ENCODE measurements at regions not wholly inside any gene's neighbourhood (a gene's known extent, or its start where the extent isn't known, plus 50 kb on each side); places are given as distances from the start of the nearest gene placed in this dataset.

DNA sequence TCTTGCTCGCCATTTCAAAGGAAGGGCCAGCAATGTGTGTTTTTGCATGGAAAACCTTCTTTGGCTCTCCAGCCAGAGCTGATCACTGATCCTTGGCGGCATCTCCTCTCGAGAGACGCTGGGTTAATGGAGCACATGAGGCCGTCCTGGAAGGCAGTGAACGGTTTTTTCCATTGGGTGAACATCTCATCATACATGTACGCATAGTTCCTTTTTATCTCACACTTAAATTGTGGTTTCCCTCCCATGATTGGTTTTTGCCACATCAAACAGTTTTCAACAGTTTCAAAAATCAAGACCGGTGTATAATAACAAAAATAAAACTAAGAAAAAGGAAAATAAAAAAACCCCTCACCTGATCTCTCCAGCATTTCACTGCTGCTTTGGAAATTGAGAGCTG, 276.4 kb downstream of the TCF7L2 start:
- Histone ChIP-seq H3K9me3 (no peaks in the 10 kb centered on the region), H3K27me3 (no peaks in the 10 kb centered on the region), H3K4me3 (no peak overlapping the region), H3K4me1 (no peaks in the 10 kb centered on the region), H3K36me3 (no peaks in the 10 kb centered on the region), H3K27ac (no peak overlapping the region)
- TF ChIP-seq POLR2A (IDR thresholded peaks at IDR 0.05), result no peak
- TF ChIP-seq, protein P1, sequence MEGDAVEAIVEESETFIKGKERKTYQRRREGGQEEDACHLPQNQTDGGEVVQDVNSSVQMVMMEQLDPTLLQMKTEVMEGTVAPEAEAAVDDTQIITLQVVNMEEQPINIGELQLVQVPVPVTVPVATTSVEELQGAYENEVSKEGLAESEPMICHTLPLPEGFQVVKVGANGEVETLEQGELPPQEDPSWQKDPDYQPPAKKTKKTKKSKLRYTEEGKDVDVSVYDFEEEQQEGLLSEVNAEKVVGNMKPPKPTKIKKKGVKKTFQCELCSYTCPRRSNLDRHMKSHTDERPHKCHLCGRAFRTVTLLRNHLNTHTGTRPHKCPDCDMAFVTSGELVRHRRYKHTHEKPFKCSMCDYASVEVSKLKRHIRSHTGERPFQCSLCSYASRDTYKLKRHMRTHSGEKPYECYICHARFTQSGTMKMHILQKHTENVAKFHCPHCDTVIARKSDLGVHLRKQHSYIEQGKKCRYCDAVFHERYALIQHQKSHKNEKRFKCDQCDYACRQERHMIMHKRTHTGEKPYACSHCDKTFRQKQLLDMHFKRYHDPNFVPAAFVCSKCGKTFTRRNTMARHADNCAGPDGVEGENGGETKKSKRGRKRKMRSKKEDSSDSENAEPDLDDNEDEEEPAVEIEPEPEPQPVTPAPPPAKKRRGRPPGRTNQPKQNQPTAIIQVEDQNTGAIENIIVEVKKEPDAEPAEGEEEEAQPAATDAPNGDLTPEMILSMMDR (IDR thresholded peaks at IDR 0.05), result no peak
- TF ChIP-seq POLR2AphosphoS5 (IDR thresholded peaks at IDR 0.05), result no peak
- no peak for DNase-seq (ENCODE audit: low spot score in 2 of 2)
- intact Hi-C loops (cut with DNase I; ENCODE audit: low total_unique reads), result no loop called here

DNA sequence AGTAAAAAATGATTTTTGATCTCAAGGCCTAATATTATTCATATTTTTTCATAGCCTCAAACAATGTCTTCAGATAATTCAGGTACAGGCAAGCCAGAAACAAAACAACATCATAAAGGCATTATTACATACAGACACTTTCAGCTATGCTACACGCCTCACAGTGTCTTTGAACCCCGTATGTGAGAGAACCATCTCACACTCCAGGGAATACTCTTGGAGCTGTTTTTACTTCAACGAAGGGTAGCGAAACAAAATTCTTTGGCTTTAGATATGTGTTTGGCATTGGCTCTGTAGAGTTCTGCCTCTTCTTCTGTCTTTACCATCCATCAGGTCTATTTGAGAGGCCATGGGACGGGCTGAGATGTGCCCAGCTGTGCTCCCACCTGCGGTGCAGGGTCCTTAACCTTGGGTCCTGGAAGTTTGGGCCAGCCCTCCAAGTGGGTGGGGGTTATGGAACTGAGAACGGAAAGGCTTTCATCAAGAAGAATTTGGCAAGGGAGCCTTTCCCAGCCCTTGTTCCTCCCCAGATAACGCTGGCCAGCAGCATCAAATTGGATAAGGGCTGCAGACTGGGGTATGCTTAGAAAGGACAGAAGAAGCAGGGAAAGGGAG, 276.9 kb downstream of the TCF7L2 start:
- H3K4me1 ChIP-seq, result no peaks in the 10 kb centered on the region
- intact Hi-C loops (cut with DNase I; ENCODE audit: low total_unique reads), result no loop called here
- no peak overlapping the region for H3K27ac ChIP-seq
- no peak overlapping the region for H3K4me3 ChIP-seq
- no peak for DNase-seq (ENCODE audit: low spot score in 2 of 2)
- H3K9me3 ChIP-seq, result no peaks in the 10 kb centered on the region
- no peaks in the 10 kb centered on the region for H3K27me3 ChIP-seq
- TF ChIP-seq, protein P1 (IDR thresholded peaks at IDR 0.05), result no peak
- TF ChIP-seq POLR2AphosphoS5 (IDR thresholded peaks at IDR 0.05) (no peak), POLR2A (IDR thresholded peaks at IDR 0.05) (no peak)
- no peaks in the 10 kb centered on the region for H3K36me3 ChIP-seq

DNA sequence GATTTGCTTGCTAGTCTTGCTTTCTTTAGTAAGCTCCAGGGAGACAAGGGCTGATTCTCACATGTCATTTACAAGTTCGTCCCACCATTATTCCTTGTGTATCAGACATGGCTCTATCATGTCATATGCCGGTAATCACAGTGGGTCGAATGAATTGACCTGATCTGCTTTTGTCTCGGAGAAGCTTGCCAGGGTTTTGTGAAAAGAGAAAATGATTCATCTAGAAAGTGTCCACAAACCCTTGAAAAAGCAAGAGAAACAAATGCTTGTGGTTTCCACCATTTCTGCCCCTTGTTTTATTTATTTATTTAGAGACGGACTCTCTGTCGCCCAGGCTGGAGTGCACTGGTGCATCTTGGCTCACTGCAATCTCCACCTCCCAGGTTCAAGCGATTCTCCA, 278.5 kb downstream of the TCF7L2 start:
- DNase-seq (ENCODE audit: low spot score in 2 of 2), result no peak
- H3K27me3 ChIP-seq, result no peaks in the 10 kb centered on the region
- intact Hi-C loops (cut with DNase I; ENCODE audit: low total_unique reads), result no loop called here
- TF ChIP-seq, protein P1 (IDR thresholded peaks at IDR 0.05), result no peak
- TF ChIP-seq POLR2AphosphoS5 (IDR thresholded peaks at IDR 0.05) (no peak), POLR2A (IDR thresholded peaks at IDR 0.05) (no peak)
- H3K4me1 ChIP-seq, result no peaks in the 10 kb centered on the region
- H3K36me3 ChIP-seq, result no peaks in the 10 kb centered on the region
- no peak overlapping the region for H3K27ac ChIP-seq
- no peak overlapping the region for H3K4me3 ChIP-seq
- no peaks in the 10 kb centered on the region for H3K9me3 ChIP-seq

DNA sequence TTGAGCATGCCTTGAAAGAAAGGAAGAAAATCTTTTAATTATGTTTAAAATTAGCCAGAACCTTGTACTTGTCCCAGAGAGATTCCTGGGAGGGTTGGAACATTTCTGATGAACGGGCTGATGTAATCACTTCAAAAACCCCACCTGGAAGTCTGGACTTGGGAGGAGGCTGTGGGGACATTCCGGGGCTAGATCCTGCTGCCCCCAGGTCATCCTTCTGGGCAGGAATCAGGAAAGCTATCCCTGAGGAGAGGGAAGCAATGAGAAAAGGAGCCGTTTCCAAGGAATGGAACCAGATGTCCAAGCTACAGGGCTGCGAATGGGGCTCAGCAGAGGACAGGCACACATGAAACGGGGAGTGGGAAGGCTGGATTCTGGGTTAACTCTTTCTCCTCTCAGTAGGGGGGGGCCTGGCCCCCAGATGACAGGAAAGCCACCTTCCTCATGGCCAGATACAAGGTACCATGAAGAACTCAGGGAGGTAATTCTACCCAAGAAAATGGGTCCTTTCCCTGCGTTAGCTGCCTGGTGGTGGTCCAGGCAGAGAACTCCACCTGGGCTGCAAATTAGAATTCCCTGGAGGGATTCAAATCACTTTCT, 280.1 kb downstream of the TCF7L2 start:
- TF ChIP-seq POLR2A (IDR thresholded peaks at IDR 0.05), result no peak
- TF ChIP-seq POLR2AphosphoS5 (IDR thresholded peaks at IDR 0.05), result no peak
- TF ChIP-seq, protein P1 (IDR thresholded peaks at IDR 0.05), result no peak
- Histone ChIP-seq H3K27me3 (no peaks in the 10 kb centered on the region), H3K4me3 (no peak overlapping the region), H3K9me3 (no peaks in the 10 kb centered on the region), H3K27ac (no peak overlapping the region), H3K36me3 (no peaks in the 10 kb centered on the region), H3K4me1 (no peaks in the 10 kb centered on the region)
- DNase-seq (ENCODE audit: low spot score in 2 of 2), result no peak
- intact Hi-C loops (cut with DNase I; ENCODE audit: low total_unique reads), result no loop called here

DNA sequence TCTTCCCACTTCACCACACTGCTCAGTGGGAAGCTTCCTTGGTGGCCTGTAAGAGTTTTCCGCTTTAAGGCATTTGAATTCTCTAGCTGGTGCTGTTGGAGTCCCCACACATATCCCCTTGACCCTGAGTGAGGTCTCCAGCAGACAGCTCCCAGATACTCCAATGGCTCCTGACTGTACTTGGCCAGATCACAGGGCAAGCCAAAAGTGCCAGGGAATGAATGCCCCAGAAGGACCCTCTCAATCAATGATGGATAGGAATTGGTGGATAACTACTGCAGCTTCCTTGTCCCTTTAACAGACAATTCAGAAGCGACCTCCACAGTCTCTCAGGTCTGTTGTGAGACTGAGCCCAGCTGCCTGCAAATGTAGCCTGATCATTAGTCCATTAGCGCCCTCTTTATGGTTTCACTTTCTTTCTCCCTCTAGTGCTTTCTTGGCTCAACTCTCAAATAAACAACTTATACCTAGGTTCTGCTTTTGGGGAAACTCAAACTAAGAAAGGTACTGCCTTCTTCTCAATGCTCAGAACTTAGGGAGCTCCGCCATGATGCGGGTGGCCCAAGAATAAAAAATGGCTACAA, 283.0 kb downstream of the TCF7L2 start:
- Histone ChIP-seq H3K9me3 (no peaks in the 10 kb centered on the region), H3K4me1 (no peaks in the 10 kb centered on the region), H3K4me3 (no peak overlapping the region), H3K27ac (no peak overlapping the region), H3K36me3 (no peaks in the 10 kb centered on the region), H3K27me3 (no peaks in the 10 kb centered on the region)
- no peak for DNase-seq (ENCODE audit: low spot score in 2 of 2)
- intact Hi-C loops (cut with DNase I; ENCODE audit: low total_unique reads), result no loop called here
- no peak for TF ChIP-seq POLR2AphosphoS5 (IDR thresholded peaks at IDR 0.05)
- no peak for TF ChIP-seq POLR2A (IDR thresholded peaks at IDR 0.05)
- TF ChIP-seq, protein P1 (IDR thresholded peaks at IDR 0.05), result no peak
